ENCODE measurements at regions not wholly inside any gene's neighbourhood (a gene's known extent, or its start where the extent isn't known, plus 50 kb on each side); places are given as distances from the start of the nearest gene placed in this dataset.

GRCh38 chr2:21461754-21462240, 338.0 kb downstream of the TDRD15 start:
- ChIA-PET POLR2A (ENCODE audit: low non-redundant PET) (no interaction called here), CTCF (no interaction called here)
- no peak overlapping the region for H3K27ac ChIP-seq
- TF ChIP-seq CTCF (conservative IDR thresholded peaks at IDR 0.05; ENCODE audit: low read depth): no peak
- DNase-seq (ENCODE audit: low spot score): no peak

GRCh38 chr2:21466341-21466927, 342.7 kb downstream of the TDRD15 start:
- DNase-seq (ENCODE audit: low spot score): no peak
- H3K27ac ChIP-seq: no peak overlapping the region
- ChIA-PET POLR2A (ENCODE audit: low non-redundant PET) (no interaction called here), CTCF (no interaction called here)
- no peak for TF ChIP-seq CTCF (conservative IDR thresholded peaks at IDR 0.05; ENCODE audit: low read depth)

- DNase-seq (ENCODE audit: low spot score): no peak
- H3K27ac ChIP-seq: no peak overlapping the region
- POLR2A ChIA-PET (ENCODE audit: low non-redundant PET): no interaction called here
- no peak for TF ChIP-seq CTCF (conservative IDR thresholded peaks at IDR 0.05; ENCODE audit: low read depth)
- CTCF ChIA-PET: no interaction called here
Observed at GRCh38 chr2:21467280-21467818, 343.6 kb downstream of the TDRD15 start.

GRCh38 chr2:21467910-21468309, 344.1 kb downstream of the TDRD15 start:
- DNase-seq (ENCODE audit: low spot score): no peak
- ChIA-PET POLR2A (ENCODE audit: low non-redundant PET) (no interaction called here), CTCF (no interaction called here)
- no peak for TF ChIP-seq CTCF (conservative IDR thresholded peaks at IDR 0.05; ENCODE audit: low read depth)
- no peak overlapping the region for H3K27ac ChIP-seq

GRCh38 chr2:21468624-21469023, 344.9 kb downstream of the TDRD15 start:
- POLR2A ChIA-PET (ENCODE audit: low non-redundant PET): no interaction called here
- TF ChIP-seq CTCF (conservative IDR thresholded peaks at IDR 0.05; ENCODE audit: low read depth): no peak
- no peak for DNase-seq (ENCODE audit: low spot score)
- CTCF ChIA-PET: no interaction called here
- H3K27ac ChIP-seq: no peak overlapping the region

- no peak for DNase-seq (ENCODE audit: low spot score)
- ChIA-PET CTCF (no interaction called here), POLR2A (ENCODE audit: low non-redundant PET) (no interaction called here)
- no peak overlapping the region for H3K27ac ChIP-seq
- TF ChIP-seq CTCF (conservative IDR thresholded peaks at IDR 0.05; ENCODE audit: low read depth): no peak
Observed at GRCh38 chr2:21469158-21469557, 345.4 kb downstream of the TDRD15 start.
